HG03439 (cell line): ENCODE measurements at regions not wholly inside any gene's neighbourhood (a gene's known extent, or its start where the extent isn't known, plus 50 kb on each side); places are given as distances from the start of the nearest gene placed in this dataset.

Experiments used
- ATAC-seq: cut with Tn5 transposase; IDR thresholded peaks from one replicate; pipeline ENCODE4 v1.9.1; 2021; ENCODE audit warnings: mild to moderate bottlenecking, moderate library complexity; ENCODE audit not compliant: unreplicated experiment

DNA sequence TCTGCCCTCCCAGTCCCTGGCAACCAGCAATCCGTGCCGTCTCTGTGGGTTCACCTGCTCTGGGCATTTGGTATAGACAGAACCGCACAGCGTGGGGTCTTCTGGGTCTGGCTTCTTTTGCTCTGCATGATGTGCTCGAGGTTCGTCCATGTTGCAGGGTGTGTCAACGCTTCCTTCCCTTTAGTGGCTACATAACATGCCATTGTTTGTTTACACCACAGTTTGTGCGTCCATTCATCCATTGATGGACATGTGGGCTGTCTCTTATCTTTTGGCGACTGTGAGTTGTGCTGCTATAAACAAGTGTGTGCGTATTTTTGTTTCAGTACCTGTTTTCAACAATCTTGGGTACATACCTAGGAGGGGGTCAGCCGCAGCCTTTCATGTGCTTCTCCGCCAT is 149.5 kb upstream of the RPS6KA2 start:
- no peak for ATAC-seq

DNA sequence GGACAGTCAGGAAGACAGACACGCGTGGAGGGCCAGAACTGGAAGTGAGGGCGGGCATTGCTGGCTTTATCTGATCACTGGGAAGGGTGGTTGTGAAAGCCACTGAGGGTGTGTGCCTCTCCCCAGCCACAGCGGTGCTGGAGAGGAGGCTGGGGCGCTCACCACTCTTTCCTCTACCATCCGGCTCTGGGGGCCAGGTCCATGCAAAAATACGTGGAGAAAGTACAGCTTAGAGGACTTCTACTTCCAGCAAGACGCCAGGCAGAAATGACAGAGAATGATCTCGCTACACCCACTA is 148.8 kb upstream of the RPS6KA2 start:
- ATAC-seq = no peak

DNA sequence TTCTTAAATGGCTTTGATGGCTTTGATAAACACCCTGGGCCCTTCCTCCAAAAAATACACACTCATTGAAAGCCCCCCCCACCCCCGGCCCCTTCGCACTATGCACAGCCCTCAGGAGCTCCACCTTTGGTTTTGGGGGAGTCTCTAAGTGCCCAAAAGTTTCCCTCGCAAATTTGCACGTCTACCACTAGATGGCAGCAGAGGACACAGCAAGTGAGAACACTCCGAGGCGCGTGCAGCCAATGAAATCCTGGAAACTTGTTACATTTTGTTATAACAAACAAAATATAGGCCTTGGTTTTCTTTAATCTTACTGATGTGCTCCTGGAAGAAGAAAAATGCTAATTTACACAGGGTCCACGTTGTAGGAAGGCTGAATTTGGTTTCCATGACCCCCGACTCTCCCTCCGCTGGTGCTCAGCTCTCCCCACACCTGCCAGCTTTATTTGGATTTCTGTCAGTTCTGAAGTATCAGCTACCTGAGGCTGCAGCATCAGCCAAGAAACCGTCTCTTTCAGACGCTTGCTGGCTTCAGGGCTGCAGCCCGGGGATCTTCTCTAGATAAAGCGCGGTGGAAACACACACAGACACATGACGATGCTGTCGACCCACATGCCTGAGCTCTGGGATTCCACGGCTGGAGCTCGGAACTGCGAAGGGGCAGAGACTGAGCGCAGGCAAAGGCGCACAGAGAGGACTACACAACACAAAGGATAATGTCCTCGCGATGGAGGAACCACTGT is 148.3 kb upstream of the RPS6KA2 start:
- ATAC-seq = no peak

DNA sequence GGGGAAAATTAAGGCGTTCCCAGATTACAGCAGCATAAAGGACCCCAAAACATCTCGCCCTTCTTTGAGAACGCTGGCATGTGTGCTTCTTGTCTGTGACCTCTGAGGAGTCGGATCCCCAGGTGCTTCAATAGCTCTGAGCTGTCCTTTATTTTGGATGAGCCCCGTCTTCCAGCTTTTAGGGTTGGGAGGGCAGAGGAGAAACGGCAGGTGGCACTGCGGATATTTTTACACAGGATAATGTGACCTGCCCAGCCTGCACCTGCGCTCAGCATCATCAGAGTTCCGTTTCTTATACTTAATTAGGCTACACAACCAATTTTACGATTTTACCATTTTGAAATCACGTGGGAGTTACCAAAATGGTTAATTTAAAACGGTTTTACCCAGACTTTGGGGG is 147.7 kb upstream of the RPS6KA2 start:
- ATAC-seq = no peak

DNA sequence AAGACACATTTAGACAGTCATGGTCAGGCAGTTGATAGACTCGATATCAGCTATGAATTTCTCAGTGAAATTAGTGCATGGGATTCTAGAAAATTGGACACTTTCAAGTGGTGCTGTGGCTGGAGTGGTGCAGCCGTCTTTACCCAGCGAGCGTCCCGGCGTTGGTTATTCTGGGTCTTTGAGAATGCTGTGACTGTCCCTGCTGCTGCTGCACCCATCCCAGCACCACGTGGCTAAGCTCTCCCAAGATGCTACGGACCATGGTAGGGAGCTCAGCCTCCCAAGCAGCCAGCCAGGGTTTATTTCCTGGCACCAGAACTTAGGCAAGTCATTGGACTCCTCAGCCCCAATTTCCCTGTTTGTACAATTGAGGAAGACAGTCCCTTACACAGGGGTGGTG is 147.2 kb upstream of the RPS6KA2 start:
- ATAC-seq = no peak

DNA sequence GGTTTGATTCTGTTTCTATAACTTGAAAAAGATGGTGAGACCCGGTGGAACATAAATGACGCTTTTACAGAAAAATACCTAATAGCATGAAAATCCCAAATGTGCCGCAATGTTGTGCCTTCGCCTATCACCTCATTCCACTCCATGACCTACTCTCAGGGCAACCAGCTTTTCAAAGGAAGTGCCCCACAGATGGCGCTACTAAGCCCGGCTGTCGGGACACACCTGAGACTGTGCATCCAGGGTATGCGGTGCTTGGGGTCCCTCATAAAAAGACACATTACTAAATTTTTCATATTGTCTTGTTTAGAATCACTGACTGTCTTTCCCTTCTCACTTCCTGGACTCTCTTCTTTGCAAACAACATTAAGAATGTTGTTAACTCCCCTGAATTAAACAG is 145.5 kb upstream of the RPS6KA2 start:
- ATAC-seq = no peak

DNA sequence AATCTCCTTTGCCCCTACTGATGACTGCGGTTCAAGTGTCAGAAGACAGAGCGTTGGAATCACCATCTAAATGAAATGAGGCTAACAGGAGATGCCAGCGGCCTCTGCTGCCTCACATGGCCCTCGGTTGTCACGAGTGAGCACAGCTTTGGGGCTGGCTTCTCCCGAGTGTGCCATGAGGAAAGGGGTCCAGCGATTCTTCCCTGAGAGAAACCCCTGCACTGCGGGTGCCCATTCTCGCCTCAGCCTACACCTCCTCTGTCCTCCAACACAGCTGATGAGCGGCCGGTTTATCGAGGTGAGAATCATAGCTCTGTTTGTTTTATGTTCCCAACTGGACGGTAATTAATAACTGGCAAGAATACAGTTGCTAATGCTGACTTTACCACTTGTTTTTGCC is 144.7 kb upstream of the RPS6KA2 start:
- ATAC-seq = no peak

DNA sequence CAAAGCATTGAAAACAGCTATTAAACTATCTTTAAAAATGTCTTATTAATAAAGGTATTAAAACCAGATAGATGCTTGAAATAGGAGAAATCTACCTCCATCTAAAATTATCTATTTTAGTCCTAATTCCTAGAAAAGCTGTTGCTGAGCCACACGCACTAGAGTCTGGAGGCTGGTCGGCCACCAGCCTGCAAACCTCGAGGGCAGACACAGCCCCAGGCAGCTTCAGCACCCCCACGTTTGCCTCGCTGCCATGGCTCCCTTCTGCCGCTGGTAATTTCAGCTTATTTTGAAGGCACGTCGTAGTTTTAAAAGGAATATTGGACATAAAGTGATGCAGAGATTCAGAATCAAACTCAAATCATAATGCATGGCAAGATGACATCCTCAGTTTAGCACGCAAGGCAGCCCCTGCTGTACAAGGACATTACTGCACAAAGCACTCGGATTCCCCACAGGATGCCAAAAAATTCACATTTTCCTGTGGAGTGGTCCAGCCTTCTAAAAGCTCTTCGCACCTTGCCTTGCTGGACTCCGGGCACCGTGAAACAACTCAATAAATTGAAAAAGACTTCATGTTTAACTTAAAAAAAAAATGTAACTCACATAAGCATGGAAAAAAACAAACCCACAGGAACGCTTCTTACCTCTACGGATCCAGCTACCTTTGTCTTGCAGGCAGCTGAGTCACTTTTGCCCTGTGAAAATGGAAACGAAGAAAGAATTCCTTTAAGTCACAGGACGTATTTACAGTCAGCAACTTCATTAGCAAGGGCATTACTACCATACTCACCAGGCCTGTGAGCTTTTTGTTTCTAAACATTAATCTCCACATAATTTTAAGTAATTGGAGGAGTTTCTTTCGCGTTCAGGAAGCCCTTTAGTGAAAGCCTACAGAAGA is 143.4 kb upstream of the RPS6KA2 start:
- ATAC-seq = no peak

DNA sequence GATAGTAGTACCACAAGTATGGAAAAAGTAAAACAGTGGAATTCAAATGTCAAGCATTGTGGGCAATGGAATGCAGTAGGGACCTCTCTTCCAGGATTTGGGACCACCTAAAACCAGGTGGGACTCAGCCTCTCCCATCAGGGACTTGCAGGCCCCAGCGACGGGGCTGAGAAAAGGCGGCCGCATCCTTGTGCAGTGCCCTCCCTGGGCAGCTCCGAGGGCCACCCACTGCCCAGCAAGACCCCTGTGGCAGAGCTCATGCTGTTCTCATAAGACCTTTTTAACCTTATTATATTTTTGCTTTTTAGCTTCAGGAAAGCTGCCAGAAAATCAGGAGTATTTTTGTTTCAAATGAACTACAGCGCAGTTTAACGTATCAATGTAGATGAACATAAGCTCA is 142.6 kb upstream of the RPS6KA2 start:
- no peak for ATAC-seq

DNA sequence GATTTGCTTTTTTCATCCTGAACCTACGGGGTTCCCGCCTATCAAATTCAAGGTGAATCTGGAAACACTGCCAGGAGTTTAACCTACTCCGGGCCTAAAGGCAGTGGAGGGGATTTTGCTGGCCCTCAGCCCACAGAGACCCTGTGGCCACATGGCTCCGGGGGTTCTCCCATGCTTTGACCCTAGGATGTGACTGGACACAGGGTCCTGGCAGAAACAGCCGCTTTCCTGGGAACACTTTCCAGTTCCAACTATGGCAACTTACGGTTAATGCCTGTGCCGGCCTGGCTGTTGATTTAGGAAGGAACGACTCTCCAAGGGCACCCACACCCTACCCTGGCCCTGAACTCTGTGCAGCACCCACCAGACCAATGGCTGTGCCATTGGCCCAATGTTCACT is 141.7 kb upstream of the RPS6KA2 start:
- no peak for ATAC-seq

DNA sequence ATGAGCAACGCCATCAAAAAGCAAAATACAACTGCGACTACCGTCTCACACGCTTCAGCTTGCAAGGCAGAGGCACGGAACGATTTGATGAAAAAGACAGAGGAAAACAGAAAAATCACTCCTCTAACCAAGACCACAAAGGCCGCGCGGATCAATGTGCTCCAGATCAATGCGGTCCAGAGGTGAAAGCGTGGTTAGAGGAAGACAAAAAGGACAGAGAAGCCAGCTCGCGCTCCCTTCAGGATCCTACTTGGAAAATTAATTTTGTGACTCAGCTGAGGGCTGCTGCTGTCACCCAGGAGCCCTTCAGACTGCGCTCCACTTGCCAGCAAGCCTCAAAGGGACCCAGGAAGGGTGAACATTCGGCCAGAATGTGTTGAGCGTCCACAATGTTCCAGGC is 140.2 kb upstream of the RPS6KA2 start:
- ATAC-seq = no peak

DNA sequence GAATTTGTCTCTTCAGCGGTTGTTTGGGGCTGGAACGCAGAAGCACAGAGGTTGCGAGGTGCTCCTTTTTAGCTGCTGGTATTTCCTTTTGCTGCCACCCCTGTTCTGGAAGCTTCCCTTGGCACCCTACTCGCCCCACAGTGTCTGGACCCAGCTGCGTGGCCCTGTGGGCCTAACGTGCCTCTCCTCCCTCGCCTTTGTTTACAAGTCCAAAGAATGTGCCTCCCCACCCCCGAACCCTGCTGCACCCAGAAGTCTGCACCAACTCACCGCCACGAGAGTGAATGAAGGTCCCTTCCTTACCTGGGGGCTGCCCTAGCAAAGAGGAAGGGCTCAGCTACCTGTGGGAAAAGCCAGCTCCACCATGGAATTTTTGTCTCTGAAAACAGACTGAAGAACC is 139.7 kb upstream of the RPS6KA2 start:
- no peak for ATAC-seq

DNA sequence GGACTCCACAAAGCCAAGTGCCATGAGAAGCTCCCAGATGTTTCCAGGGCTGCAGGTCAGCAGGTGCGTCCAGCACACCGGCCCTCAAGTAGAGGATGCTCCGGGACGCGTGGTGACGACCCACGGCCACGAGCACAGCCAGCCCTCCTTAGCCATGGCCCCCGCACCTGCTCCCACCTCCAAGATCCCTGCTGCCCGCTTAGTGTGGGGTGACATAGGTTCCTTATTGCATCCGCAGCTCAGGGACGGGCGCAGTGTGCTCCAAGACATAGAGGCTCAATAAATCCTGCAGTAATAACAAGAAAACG is 138.1 kb upstream of the RPS6KA2 start:
- ATAC-seq = no peak

DNA sequence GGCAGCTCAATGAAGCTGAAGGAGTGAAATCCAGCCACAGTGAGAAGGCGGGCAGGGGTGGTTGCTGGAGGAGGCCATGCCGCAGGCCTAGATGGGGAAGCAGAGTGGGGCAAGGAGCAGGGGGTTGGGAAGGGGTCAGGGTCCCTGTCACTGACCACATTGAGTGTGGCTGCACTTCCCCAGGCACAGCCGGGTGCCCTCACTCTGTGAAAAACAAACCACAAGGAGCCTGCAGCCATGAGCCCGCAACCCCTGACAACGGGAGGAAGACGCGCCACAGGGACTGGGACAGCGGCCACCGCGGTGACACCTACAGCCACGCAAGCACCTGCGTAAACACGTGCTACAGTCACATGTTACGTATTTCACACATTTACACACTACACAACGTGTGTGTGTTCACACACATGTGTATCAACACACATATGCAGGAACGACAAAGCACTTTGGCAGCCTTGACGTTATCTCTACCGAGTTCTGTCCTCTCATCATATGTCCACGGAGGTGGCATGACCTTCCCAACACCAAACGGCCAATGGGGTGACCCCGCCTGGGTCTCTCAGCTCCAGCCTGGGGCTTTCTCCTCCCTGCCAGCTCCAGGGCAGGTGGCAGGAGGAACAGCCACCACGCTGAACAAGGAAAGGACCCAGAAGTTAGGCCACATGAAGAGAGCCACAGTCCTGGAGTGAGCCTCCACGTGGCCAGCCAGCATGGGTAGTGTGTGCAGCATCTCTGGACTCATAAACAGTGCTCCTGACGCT is 137.6 kb upstream of the RPS6KA2 start:
- ATAC-seq = no peak

DNA sequence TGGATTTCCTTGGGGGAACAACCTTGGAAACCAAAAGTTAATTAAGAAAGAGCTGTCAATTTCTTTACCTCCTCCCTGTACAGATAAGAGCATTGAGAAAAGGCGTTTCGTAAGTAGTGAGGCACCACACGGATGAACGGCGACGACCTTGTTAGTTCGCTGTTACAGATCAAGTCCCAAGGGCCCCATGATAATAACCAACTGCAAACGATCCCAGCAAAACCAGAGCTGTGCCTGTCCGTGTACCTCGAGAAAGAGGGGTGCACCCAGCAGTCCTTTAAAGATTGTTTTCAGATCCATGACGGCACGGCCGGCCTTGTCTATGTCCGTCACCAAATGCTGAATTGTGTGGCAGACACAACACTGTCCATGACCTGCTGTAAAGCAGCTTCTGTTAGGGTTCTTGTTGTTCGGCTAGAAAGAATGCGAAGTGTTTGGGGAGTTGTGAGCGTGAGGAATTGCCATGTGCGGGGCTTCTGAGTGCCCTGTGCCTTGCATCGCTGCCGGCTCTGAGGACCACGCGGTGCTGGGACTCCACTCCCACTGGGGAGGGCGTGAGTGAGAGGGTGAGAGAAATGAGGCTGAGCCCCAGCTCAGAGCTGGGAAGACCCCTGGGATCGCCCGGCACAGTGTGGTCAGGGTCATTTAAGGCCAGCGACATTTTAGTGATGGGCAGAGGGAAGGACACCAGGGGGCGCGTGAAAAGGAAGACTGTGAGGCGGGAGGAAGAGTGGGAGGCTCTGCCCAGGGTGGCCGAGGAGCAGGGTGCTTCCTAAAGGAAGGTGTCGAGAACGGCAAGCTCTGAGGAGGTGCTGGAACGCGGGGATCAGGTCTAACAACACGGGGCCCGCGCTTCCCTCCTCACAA is 136.8 kb upstream of the RPS6KA2 start:
- ATAC-seq = no peak

DNA sequence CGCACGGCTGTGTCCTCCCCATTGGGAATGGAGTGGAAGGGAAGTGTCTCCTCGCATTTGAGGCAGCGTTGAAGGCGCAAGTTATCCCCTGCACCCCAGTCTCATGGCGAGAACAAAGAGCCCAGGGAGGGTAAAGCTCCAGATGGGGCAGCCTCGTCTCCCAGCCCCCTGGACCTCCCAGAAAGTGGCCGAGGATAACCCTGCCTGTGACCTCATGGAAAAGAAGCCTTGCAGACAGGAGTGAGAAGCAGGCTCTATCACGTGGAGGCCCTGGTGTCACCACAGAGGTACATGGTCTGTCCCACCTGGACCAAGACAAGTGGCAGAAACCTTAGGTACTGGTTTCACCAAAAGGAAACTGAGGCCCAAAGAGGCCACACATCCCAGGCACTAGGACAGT is 134.8 kb upstream of the RPS6KA2 start:
- ATAC-seq = no peak

DNA sequence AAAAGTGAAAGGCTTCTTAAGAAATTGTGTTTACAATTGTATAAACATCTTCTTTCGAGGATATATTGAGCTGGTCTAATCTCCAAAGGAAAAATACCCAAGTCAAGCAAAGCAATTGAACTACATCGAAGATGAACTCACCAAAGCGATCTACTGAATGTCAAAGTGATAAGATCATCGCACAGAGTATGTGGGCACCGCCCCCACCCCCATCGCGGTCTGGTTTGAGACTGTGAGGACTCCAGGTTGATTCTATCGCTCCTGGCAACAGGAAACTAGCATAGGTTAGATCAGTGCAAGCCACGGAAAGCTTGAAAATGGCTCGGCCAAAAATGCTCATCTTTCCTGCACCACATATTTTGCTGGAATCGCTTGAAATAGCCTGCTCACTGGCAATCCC is 133.2 kb upstream of the RPS6KA2 start:
- ATAC-seq = no peak

DNA sequence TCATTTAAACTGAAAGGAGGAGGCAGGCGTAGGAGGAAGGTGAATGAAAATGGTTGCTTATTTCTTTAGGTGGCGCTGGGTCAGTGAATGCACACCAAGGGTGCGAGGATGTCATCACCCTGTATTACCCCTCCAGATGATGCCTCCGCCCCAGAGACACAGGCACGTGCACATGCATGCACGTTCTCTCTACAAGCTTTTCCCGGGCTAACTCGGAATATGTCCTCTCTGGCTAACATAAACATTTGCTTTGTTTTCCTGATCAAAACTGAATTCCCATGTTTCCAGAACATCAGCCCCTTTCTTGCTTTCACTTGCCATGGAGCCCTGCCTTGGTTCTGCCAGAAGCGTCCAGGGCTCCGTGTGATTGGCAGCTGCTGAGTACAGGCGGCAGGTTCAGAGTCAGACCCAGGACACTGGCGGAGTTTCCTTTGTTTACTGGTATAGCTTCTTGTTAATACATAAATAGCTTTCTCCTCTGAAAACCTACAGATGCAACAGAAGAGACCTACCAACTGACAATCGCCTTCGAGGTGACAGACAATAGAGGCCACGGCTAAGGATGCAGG is 131.2 kb upstream of the RPS6KA2 start:
- no peak for ATAC-seq

DNA sequence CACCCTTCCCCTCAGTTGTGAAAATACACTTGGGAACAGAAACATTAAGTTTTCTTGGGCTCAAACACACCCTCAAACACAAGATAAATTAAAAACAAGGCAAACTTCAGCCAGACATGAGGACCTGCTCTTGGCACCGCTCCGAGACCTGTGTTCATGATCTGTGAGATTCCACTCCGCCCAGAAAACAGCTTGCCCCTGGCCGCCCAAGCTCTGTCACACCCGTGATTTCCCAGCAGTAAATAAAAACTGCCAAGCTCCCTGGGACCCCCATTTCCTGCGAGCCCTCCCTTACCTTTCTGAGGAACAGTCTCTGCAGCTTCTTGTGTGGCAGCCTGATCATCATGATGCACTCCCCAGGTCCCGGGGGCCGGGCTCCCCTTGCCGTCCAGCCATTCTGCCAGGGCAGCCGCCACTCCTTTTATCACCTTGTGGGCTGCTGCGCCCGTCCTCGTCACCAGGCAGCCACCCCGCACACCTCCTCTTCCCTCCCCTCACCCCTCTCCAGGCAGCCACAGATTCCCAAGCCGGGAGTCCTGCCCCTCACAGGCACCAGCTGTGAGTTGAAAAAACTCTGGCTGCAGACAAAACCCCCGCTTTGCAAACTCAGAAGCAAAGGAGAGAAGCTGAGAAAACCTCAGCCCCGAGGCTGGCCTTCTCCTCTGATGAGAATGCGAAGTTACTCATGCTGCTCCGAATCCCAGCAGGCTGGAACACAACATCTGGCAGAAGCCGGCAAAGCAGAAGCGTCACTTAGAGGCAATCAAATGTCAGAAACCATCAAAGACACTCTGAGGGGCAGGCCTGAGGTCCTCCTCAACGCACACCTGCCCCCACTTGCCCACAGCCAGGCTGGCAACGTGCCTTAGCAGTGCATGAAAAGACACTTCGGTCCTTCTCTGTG is 130.4 kb upstream of the RPS6KA2 start:
- no peak for ATAC-seq
